GM21825 (cell line): ENCODE measurements at regions not wholly inside any gene's neighbourhood (a gene's known extent, or its start where the extent isn't known, plus 50 kb on each side); places are given as distances from the start of the nearest gene placed in this dataset.
"Not testable (repeated sequence)": the region's sequence is repeated elsewhere in the genome, so short reads cannot be mapped to it uniquely, and the experiment has no call there.

ENCODE experiments used
- ATAC-seq: cut with Tn5 transposase; IDR thresholded peaks from one replicate; pipeline ENCODE4 v1.9.1; 2021; ENCODE audit warnings: mild to moderate bottlenecking, moderate library complexity; ENCODE audit not compliant: unreplicated experiment

GRCh38 chr9:109971226-109971625, 191.2 kb downstream of the PALM2AKAP2 start:
- no peak for ATAC-seq

DNA sequence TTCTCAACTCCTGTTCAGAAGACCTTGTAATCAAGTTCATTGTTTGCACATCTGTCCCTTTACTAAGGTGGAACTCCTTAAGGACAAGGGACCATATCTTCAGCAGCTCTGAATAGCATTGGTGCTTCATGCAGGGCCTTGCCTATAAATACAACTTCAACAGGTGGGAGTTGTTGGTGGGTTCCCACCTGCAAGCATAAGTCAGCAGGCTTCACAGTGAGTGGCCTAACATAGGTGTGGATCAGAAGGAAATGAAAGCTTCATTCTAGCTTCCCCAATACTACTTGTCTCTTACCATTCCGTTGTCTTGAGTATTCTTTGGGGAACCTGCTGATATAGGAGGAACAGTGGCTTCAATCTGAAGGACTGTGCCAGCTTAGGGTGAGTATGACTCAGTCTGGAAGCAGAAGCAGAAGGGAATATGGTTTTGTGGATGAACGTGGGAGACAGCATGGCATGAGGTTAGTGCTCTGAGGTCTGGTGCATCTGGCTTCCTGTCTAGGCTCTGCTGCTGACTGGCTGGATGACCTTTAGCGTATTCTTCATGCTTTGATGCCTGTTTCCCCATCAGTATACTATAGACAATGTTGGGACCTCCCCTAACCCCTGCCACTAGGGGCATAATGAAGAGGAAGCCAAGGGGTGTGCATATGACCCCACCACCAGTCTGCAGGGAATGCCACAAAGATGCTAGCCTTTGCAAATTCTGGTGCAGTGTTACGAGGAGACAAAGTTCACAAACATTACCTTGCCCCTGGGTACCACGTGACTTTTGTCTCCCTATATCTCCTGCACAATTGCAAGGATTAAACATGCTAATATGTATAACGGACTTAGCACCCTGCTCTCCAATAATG, 192.3 kb downstream of the PALM2AKAP2 start:
- ATAC-seq, result peak; percentile 57

- no peak for ATAC-seq
Measured at GRCh38 chr9:109973336-109973735, 193.3 kb downstream of the PALM2AKAP2 start.

GRCh38 chr9:109974143-109974917, 194.3 kb downstream of the PALM2AKAP2 start:
- peak; percentile 65 for ATAC-seq

- no peak for ATAC-seq
Measured at GRCh38 chr9:109974918-109975276, 194.9 kb downstream of the PALM2AKAP2 start.

GRCh38 chr9:109975574-109976295, 195.7 kb downstream of the PALM2AKAP2 start:
- no peak for ATAC-seq

DNA sequence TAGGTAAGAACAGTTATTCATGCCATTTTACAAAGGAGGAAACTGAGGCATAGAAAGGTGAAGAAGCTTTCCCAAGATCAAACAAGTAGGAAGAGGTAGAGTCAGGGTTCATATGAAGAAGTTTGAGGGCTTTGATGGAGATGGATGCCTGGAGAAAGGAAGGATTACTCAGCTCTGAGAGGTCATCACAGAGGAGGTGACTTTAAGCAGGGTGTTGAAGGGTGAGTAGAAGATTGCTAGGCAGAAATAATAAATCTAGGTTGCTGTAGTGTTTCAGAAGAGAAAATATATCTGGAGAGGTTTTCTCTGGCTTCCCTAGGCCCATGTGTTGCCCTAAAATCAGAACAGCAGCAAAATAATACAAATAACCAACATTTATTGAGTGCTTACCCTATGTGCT, 196.3 kb downstream of the PALM2AKAP2 start:
- ATAC-seq, result no peak

DNA sequence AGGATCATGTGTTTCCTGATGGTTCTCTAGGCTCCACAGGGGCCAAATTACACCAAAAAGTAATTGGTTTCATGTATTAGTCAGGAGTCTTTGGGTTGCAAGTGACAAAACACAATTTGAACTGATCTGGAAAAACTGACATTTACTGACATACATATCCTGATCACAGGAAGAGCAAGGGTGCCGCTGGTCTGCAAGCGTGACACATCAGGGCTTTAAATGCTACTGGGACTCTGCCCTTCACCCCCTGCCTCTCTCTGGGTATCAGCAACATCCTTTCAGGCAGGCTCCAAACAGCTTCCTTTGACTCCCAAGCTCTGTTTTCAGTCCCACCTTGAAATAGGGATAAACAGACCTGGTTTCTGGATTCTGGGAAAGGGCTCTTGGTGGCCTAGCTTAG, 197.5 kb downstream of the PALM2AKAP2 start:
- no peak for ATAC-seq

DNA sequence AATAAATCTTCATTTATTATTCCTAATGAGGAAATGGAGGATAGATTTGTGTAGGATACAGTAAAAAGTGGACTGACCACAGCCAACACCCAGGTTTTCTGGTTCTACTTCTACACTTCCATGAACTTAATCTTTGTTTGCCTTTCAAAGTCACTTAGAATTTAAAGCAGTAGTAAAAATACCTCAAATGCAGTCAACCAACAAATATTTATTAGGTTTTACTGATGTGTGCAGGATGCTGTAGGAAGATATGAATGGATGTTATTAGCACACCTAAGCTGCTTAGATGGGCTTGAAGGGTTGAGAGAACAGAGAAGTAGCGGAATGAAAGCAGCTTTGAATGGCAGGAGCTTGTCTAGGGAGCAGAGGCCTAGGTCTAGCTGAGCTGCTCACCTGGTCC, 201.1 kb downstream of the PALM2AKAP2 start:
- no peak for ATAC-seq

DNA sequence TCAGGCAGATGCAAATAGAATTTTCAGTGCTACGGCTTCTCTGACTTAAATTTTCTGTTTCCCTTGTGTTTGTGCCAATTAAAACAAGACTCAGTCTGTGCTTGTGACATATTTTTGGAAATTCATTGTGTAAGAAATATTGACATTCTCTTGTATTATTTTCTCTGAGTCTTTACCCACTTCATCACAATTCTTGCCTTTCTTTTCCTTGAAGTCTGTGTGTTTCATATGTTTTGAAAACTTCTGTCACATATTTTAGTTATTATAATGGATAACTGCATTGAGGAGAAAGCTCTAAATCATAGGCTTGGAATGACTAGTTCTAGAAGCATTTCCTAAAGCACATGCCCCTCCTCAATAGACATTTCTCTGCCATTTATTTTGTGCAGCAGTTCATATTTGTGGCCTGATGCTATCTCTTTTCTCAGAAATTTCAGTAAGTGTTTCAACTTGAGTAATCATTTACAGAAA, 206.6 kb downstream of the PALM2AKAP2 start:
- no peak for ATAC-seq

DNA sequence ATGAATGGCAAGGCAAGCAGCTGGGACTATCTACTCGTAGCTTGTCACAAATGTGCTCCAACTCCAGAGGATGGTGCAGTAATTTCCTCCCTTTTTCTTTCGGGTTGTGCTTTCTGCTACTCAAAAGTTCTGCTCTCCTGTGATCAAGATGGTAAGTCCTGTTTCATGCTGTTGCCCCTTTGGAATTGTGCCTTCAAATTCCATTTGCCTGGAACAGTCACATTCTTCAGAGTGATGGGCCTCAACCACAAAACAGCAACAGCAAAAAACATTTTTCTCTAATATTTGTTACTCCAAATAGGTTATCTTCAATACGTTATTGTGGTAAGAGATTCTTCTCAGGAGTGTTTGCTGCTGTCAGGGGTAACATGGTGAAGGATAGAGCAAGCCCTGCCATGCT, 209.3 kb downstream of the PALM2AKAP2 start:
- no peak for ATAC-seq

GRCh38 chr9:109990541-109990940, 210.5 kb downstream of the PALM2AKAP2 start:
- no peak for ATAC-seq

- ATAC-seq, result no peak
Measured at GRCh38 chr9:109992293-109992692, 212.3 kb downstream of the PALM2AKAP2 start.

- ATAC-seq, result no peak
Measured at GRCh38 chr9:109993250-109993978, 213.4 kb downstream of the PALM2AKAP2 start.

GRCh38 chr9:109994141-109994540, 213.8 kb downstream of the C9orf152 start:
- ATAC-seq, result no peak

- ATAC-seq, result no peak
Measured at GRCh38 chr9:109996936-109997580, 210.9 kb downstream of the C9orf152 start.

DNA sequence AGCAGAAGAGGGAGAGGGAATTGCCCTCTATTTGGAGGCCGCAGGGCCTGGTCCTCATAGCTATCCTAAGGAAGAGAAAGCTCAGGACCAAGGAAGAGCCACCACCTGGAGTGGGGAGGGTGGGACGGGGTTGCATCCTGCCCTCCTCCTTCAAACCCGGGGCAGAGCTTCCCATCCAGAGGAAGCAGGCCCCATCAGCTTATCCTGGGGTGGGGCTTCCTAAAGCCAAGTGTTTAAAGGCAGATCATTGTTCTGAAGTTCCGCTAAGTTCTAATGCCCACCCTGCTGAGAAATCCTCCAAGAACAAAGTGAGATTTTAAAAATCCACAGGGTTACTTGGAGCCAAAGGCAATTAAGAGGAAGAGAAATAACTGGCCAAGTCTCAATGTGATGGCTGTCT, 210.3 kb downstream of the C9orf152 start:
- ATAC-seq, result no peak

DNA sequence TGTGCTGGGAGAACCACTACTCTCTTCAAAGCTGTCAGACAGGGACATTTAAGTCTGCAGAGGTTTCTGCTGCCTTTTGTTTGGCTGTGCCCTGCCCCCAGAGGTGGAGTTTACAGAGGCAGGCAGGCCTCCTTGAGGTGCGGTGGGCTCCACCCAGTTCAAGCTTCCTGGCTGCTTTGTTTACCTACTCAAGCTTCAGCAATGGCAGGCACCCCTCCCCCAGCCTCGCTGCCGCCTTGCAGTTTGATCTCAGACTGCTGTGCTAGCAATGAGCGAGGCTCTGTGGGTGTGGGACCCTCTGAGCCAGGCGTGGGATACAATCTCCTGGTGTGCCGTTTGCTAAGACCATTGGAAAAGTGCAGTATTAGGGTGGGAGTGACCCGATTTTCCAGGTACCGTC, 202.4 kb downstream of the C9orf152 start:
- not testable (repeated sequence) for ATAC-seq

- ATAC-seq, result no peak
Measured at GRCh38 chr9:110006657-110007056, 201.3 kb downstream of the C9orf152 start.
